ENCODE measurements at regions not wholly inside any gene's neighbourhood (a gene's known extent, or its start where the extent isn't known, plus 50 kb on each side); places are given as distances from the start of the nearest gene placed in this dataset.

GRCh38 chr4:187415231-187415630, 580.3 kb upstream of the ZFP42 start:
- DNase-seq (ENCODE audit: low read depth, low spot score) = no peak

- DNase-seq (ENCODE audit: low read depth, low spot score) = no peak
These were observed 579.4 kb upstream of the ZFP42 start for GRCh38 chr4:187416216-187416615.

GRCh38 chr4:187417721-187418120, 577.9 kb upstream of the ZFP42 start:
- DNase-seq (ENCODE audit: low read depth, low spot score) = no peak

- DNase-seq (ENCODE audit: low read depth, low spot score) = no peak
These were observed 572.9 kb upstream of the ZFP42 start for GRCh38 chr4:187422655-187423054.

- DNase-seq (ENCODE audit: low read depth, low spot score) = no peak
These were observed 570.9 kb upstream of the ZFP42 start for GRCh38 chr4:187424636-187425035.

- DNase-seq (ENCODE audit: low read depth, low spot score) = no peak
These were observed 569.1 kb upstream of the ZFP42 start for GRCh38 chr4:187426511-187426910.

- no peak for DNase-seq (ENCODE audit: low read depth, low spot score)
These were observed 563.3 kb upstream of the ZFP42 start for GRCh38 chr4:187432310-187432709.

- no peak for DNase-seq (ENCODE audit: low read depth, low spot score)
These were observed 562.4 kb upstream of the ZFP42 start for GRCh38 chr4:187433141-187433540.

GRCh38 chr4:187436251-187436650, 559.3 kb upstream of the ZFP42 start:
- DNase-seq (ENCODE audit: low read depth, low spot score) = no peak

GRCh38 chr4:187444061-187444460, 551.5 kb upstream of the ZFP42 start:
- no peak for DNase-seq (ENCODE audit: low read depth, low spot score)

GRCh38 chr4:187449702-187450101, 545.9 kb upstream of the ZFP42 start:
- no peak for DNase-seq (ENCODE audit: low read depth, low spot score)

- no peak for DNase-seq (ENCODE audit: low read depth, low spot score)
These were observed 543.8 kb upstream of the ZFP42 start for GRCh38 chr4:187451776-187452175.

GRCh38 chr4:187460016-187460415, 535.6 kb upstream of the ZFP42 start:
- no peak for DNase-seq (ENCODE audit: low read depth, low spot score)

- DNase-seq (ENCODE audit: low read depth, low spot score) = no peak
These were observed 531.0 kb upstream of the ZFP42 start for GRCh38 chr4:187464573-187464972.

GRCh38 chr4:187467224-187467623, 528.3 kb upstream of the ZFP42 start:
- DNase-seq (ENCODE audit: low read depth, low spot score) = no peak

GRCh38 chr4:187469627-187470026, 525.9 kb upstream of the ZFP42 start:
- DNase-seq (ENCODE audit: low read depth, low spot score) = no peak

- DNase-seq (ENCODE audit: low read depth, low spot score) = no peak
These were observed 525.5 kb upstream of the ZFP42 start for GRCh38 chr4:187470061-187470460.

- DNase-seq (ENCODE audit: low read depth, low spot score) = no peak
These were observed 521.3 kb upstream of the ZFP42 start for GRCh38 chr4:187474238-187474637.

- DNase-seq (ENCODE audit: low read depth, low spot score) = no peak
These were observed 519.7 kb upstream of the ZFP42 start for GRCh38 chr4:187475901-187476300.

GRCh38 chr4:187477224-187477623, 518.3 kb upstream of the ZFP42 start:
- no peak for DNase-seq (ENCODE audit: low read depth, low spot score)

- no peak for DNase-seq (ENCODE audit: low read depth, low spot score)
These were observed 517.1 kb upstream of the ZFP42 start for GRCh38 chr4:187478292-187479140.

GRCh38 chr4:187479511-187479910, 516.1 kb upstream of the ZFP42 start:
- no peak for DNase-seq (ENCODE audit: low read depth, low spot score)

Data from iPS DF 19.7 (cell line).